OCI-M1 (cell line): ENCODE measurements at regions not wholly inside any gene's neighbourhood (a gene's known extent, or its start where the extent isn't known, plus 50 kb on each side); places are given as distances from the start of the nearest gene placed in this dataset.
"Not testable (repeated sequence)": the region's sequence is repeated elsewhere in the genome, so short reads cannot be mapped to it uniquely, and the experiment has no call there.

Experiments used
- DNase-seq: peaks from one replicate; lab custom pipeline; 2025; lab: John Stamatoyannopoulos, UW

- peak; percentile 39 for DNase-seq
These were observed 76.6 kb upstream of the ZNF644 start for GRCh38 chr1:91098299-91098906.

GRCh38 chr1:91095321-91095720, 73.5 kb upstream of the ZNF644 start:
- DNase-seq, result not testable (repeated sequence)

- DNase-seq, result no peak
These were observed 70.7 kb upstream of the ZNF644 start for GRCh38 chr1:91092503-91092902.

- DNase-seq, result no peak
These were observed 70.0 kb upstream of the ZNF644 start for GRCh38 chr1:91091812-91092211.

GRCh38 chr1:91080650-91081049, 58.8 kb upstream of the ZNF644 start:
- DNase-seq, result no peak

GRCh38 chr1:91078859-91079258, 57.0 kb upstream of the ZNF644 start:
- no peak for DNase-seq

GRCh38 chr1:91076834-91077233, 55.0 kb upstream of the ZNF644 start:
- no peak for DNase-seq

GRCh38 chr1:91075233-91076135, 53.6 kb upstream of the ZNF644 start:
- DNase-seq, result no peak

- DNase-seq, result no peak
These were observed 51.5 kb upstream of the ZNF644 start for GRCh38 chr1:91073299-91073698.

GRCh38 chr1:91071838-91072237, 50.0 kb upstream of the ZNF644 start:
- DNase-seq, result no peak
